H1 (cell line): ENCODE measurements at regions not wholly inside any gene's neighbourhood (a gene's known extent, or its start where the extent isn't known, plus 50 kb on each side); places are given as distances from the start of the nearest gene placed in this dataset.

Experiments
- CTCF ChIA-PET: fragments of 300-600 bp; sonication (Branson Sonifier 250); formaldehyde crosslinking; loops from one replicate; lab custom pipeline; 2021; ENCODE audit not compliant: partially characterized antibody; lab: Charles Lee
- POLR2A ChIA-PET: fragments of 300-600 bp; sonication (Branson Sonifier 250); formaldehyde crosslinking; loops from one replicate; lab custom pipeline; 2021; ENCODE audit warnings: inconsistent platforms; ENCODE audit not compliant: partially characterized antibody; lab: Charles Lee
- DNase-seq, 2 experiments: peaks; one replicate each; pipeline versions ENCODE4 v3.0.0 to v3.0.0-alpha.2; 2010 to 2022; ENCODE audit warnings: low spot score in 2 of 2, low read depth in 1 of 2, mixed read lengths in 1 of 2
- FAIRE-seq: peaks from 2 replicates; lab custom pipeline; 2011; peaks lifted over from hg19 to GRCh38; lab: Jason Lieb, UNC
- H2AFZ ChIP-seq: 2 replicates; pipeline ENCODE4 v1.8.1; 2012; ENCODE audit warnings: low read length, inconsistent platforms
- H2AK5ac ChIP-seq: 2 replicates; pipeline ENCODE4 v1.6.1; 2013; ENCODE audit warnings: low read depth, low read length
- H2BK120ac ChIP-seq: replicated peaks from 2 replicates; pipeline ENCODE3; 2013; ENCODE audit warnings: low read depth, low read length, inconsistent platforms
- H2BK12ac ChIP-seq: 2 replicates; pipeline ENCODE4 v1.6.1; 2013; ENCODE audit warnings: low read depth, low read length
- H2BK15ac ChIP-seq: 2 replicates; pipeline ENCODE4 v1.6.1; 2013; ENCODE audit warnings: low read length
- H2BK20ac ChIP-seq: 2 replicates; pipeline ENCODE4 v1.6.1; 2013; ENCODE audit warnings: low read length
- H2BK5ac ChIP-seq: 2 replicates; pipeline ENCODE4 v1.6.1; 2013; ENCODE audit warnings: low read depth, low read length
- H3K14ac ChIP-seq: 2 replicates; pipeline ENCODE4 v1.6.1; 2013; ENCODE audit warnings: inconsistent platforms; ENCODE audit not compliant: insufficient read length
- H3K18ac ChIP-seq: 2 replicates; pipeline ENCODE4 v1.6.1; 2013; ENCODE audit warnings: low read length; ENCODE audit errors: extremely low read depth
- H3K23ac ChIP-seq: 2 replicates; pipeline ENCODE4 v1.6.1; 2013; ENCODE audit warnings: inconsistent platforms; ENCODE audit not compliant: insufficient read length
- H3K23me2 ChIP-seq: 2 replicates; pipeline ENCODE4 v1.6.1; 2013; ENCODE audit warnings: low read depth, low read length
- H3K27ac ChIP-seq: 2 replicates; pipeline ENCODE4 v1.6.1; 2011; ENCODE audit warnings: low read depth, low read length, inconsistent platforms
- H3K27me3 ChIP-seq, 4 experiments: replicated peaks in 1 of 4; 1 replicate in 1 of 4; 2 replicates in 3 of 4; pipeline versions ENCODE4 v1.6.1 to v1.8.1; 2011 to 2013; ENCODE audit warnings: low read length in 3 of 4, mild to moderate bottlenecking in 3 of 4, inconsistent platforms in 2 of 4, mixed read lengths in 2 of 4, moderate library complexity in 1 of 4; ENCODE audit not compliant: control insufficient read depth in 3 of 4, insufficient read depth in 3 of 4; ENCODE audit errors: extremely low read depth in 1 of 4
- H3K36me3 ChIP-seq, 4 experiments: 2 replicates each; pipeline versions ENCODE4 v1.6.1 to v1.8.1; 2011 to 2013; ENCODE audit warnings: mild to moderate bottlenecking in 4 of 4, low read length in 3 of 4, moderate library complexity in 2 of 4, control low read depth in 1 of 4, inconsistent platforms in 1 of 4; ENCODE audit not compliant: insufficient read depth in 4 of 4, control insufficient read depth in 2 of 4
- H3K4ac ChIP-seq: replicated peaks from 2 replicates; pipeline ENCODE3; 2013; ENCODE audit warnings: low read length, low read depth, mixed read lengths, inconsistent platforms; ENCODE audit not compliant: insufficient read length
- H3K4me1 ChIP-seq, 4 experiments: replicated peaks in 1 of 4; 1 replicate in 1 of 4; 2 replicates in 3 of 4; pipeline versions ENCODE4 v1.6.1 to v1.8.1; 2011 to 2013; ENCODE audit warnings: low read length in 3 of 4, inconsistent platforms in 2 of 4, mixed read lengths in 1 of 4; ENCODE audit not compliant: insufficient read depth in 4 of 4, control insufficient read depth in 3 of 4
- H3K4me2 ChIP-seq, 2 experiments: 2 replicates each; pipeline versions ENCODE4 v1.6.1 to v1.8.1; 2011 to 2013; ENCODE audit warnings: low read depth in 2 of 2, low read length in 2 of 2, control low read depth in 1 of 2, inconsistent platforms in 1 of 2, mild to moderate bottlenecking in 1 of 2; ENCODE audit not compliant: insufficient read depth in 1 of 2
- H3K4me3 ChIP-seq, 4 experiments: fragments of 200-600, 300-600 bp in 1 of 4; sonication (generic), shearing (Covaris generic), sonication (Bioruptor Twin) in 1 of 4; 2 replicates each; pipeline versions ENCODE4 v1.5.1 to v1.8.1; 2011 to 2016; ENCODE audit warnings: low read length in 4 of 4, low read depth in 3 of 4, control low read depth in 2 of 4, inconsistent platforms in 2 of 4, mild to moderate bottlenecking in 2 of 4, mixed read lengths in 1 of 4, moderate library complexity in 1 of 4; ENCODE audit not compliant: insufficient read depth in 2 of 4; ENCODE audit errors: extremely low read depth in 1 of 4
- H3K56ac ChIP-seq: replicated peaks from 2 replicates; pipeline ENCODE3; 2013; ENCODE audit warnings: low read depth, mild to moderate bottlenecking, mixed read lengths, low read length, inconsistent platforms; ENCODE audit not compliant: insufficient read length
- H3K79me1 ChIP-seq: 2 replicates; pipeline ENCODE4 v1.6.1; 2013; ENCODE audit warnings: low read depth, low read length, control low read depth
- H3K79me2 ChIP-seq, 2 experiments: 2 replicates each; pipeline versions ENCODE4 v1.6.1 to v1.8.1; 2012 to 2013; ENCODE audit warnings: low read length in 2 of 2, mild to moderate bottlenecking in 2 of 2, inconsistent platforms in 1 of 2; ENCODE audit not compliant: insufficient read depth in 2 of 2, control insufficient read depth in 1 of 2
- H3K9ac ChIP-seq, 4 experiments: replicated peaks in 1 of 4; 1 replicate in 1 of 4; 2 replicates in 3 of 4; pipeline versions ENCODE4 v1.6.1 to v1.8.1; 2011 to 2013; ENCODE audit warnings: low read depth in 3 of 4, low read length in 3 of 4, control low read depth in 2 of 4, mild to moderate bottlenecking in 2 of 4, moderate library complexity in 2 of 4, inconsistent platforms in 1 of 4; ENCODE audit errors: extremely low read depth in 1 of 4
- H3K9me3 ChIP-seq, 2 experiments: 2 replicates each; pipeline versions ENCODE4 v1.6.1 to v1.8.1; 2012 to 2013; ENCODE audit warnings: mild to moderate bottlenecking in 2 of 2, moderate library complexity in 2 of 2, control low read depth in 1 of 2, inconsistent platforms in 1 of 2, low read depth in 1 of 2, low read length in 1 of 2, mixed read lengths in 1 of 2; ENCODE audit not compliant: insufficient read depth in 2 of 2
- H4K20me1 ChIP-seq, 2 experiments: replicated peaks in 1 of 2; 2 replicates each; pipeline versions ENCODE3 to v1.8.1; 2011 to 2013; ENCODE audit warnings: inconsistent platforms in 2 of 2, low read length in 2 of 2, mild to moderate bottlenecking in 1 of 2; ENCODE audit not compliant: insufficient read depth in 2 of 2, control insufficient read depth in 1 of 2
- H4K5ac ChIP-seq: 2 replicates; pipeline ENCODE4 v1.6.1; 2013; ENCODE audit warnings: low read length, low read depth, mixed read lengths, inconsistent platforms; ENCODE audit not compliant: insufficient read length
- H4K8ac ChIP-seq: 2 replicates; pipeline ENCODE4 v1.8.0; 2013; ENCODE audit warnings: mild to moderate bottlenecking, moderate library complexity, low read length, inconsistent platforms; ENCODE audit not compliant: insufficient read depth; ENCODE audit errors: extremely low read depth
- H4K91ac ChIP-seq: replicated peaks from 2 replicates; pipeline ENCODE3; 2013; ENCODE audit warnings: low read length, mixed read lengths, inconsistent platforms; ENCODE audit not compliant: insufficient read length
- KDM1A ChIP-seq: fragments of 200-600, 300-600 bp; sonication (generic); IDR thresholded peaks from 2 replicates; pipeline ENCODE4 v1.7.1; 2016; ENCODE audit warnings: mild to moderate bottlenecking, low read length, borderline replicate concordance
- SIN3A ChIP-seq, 2 experiments: IDR thresholded peaks in 1 of 2; conservative IDR thresholded peaks in 1 of 2; 2 replicates each; pipeline ENCODE4 v1.6.1; 2011 to 2012; ENCODE audit warnings: low read length in 2 of 2, improper control_type of control experiment in 1 of 2, low read depth in 1 of 2, mild to moderate bottlenecking in 1 of 2
- WGBS, 2 experiments: shearing (Covaris generic) in 1 of 2; methylation state at CpG; one replicate each; pipeline versions ENCODE4 v1.1.6 to v1.1.7; 2013 to 2015; ENCODE audit warnings: low lambda C conversion rate in 2 of 2, mixed read lengths in 2 of 2, inconsistent platforms in 1 of 2, low coverage in 1 of 2, missing lambda C conversion rate in 1 of 2; ENCODE audit not compliant: insufficient replicate concordance in 2 of 2, insufficient coverage in 1 of 2, insufficient read length in 1 of 2; ENCODE audit errors: extremely low coverage in 1 of 2, missing lambda C conversion rate in 1 of 2; 5-methylcytosine and 5-hydroxymethylcytosine counted together

DNA sequence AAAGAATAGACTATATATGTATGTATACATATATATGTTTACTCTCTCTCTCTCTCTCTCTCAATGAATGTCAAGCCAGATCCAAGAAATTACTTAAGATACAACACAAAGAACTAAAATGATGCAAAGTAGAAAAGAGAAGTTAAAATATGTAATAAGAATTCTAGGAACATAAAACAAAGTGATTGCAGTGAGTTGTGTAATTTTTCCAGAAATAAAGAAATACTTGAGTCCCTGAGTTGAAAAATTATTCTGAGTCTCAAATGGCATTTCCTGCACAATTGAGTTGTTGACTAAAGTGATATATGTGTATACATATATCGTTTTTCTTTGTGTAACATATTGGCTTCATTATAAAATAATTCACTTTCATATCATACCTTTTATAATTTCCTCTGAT, 262.4 kb downstream of the INSIG2 start:
- POLR2A ChIA-PET: interaction anchor here (0.8 kb wide), 1 partner anchor 10 kb away, joined by 3 read pairs; no protein-coding TSS in a partner anchor

More for the DNA sequence above, 262.4 kb downstream of the INSIG2 start:
- H3K18ac ChIP-seq: no peak overlapping the region
- no peak overlapping the region for H4K8ac ChIP-seq
- no peak overlapping the region for H2AK5ac ChIP-seq
- H2AFZ ChIP-seq: no peak overlapping the region
- H3K4me3 ChIP-seq: no peak overlapping the region
- peaks cover 0 to 2% (median 0%) of the 10 kb centered on the region in 4 experiments; a peak in 1 of 7 replicates for H3K4me1 ChIP-seq
- H3K23ac ChIP-seq: no peak overlapping the region
- no peak overlapping the region for H3K56ac ChIP-seq
- no peaks in the 10 kb centered on the region for H3K23me2 ChIP-seq
- 86% methylated on average over 1 of the region's 1 CpG; no CpG with 5 or more reads in 1 of the 2 experiments for WGBS, 2 experiments
- H4K20me1 ChIP-seq: no peaks in the 10 kb centered on the region
- no peaks in the 10 kb centered on the region for H3K9me3 ChIP-seq
- no peak overlapping the region for H3K27ac ChIP-seq
- no peak overlapping the region for H2BK20ac ChIP-seq
- no peak overlapping the region for H2BK120ac ChIP-seq
- TF ChIP-seq KDM1A (no peak), SIN3A (conservative IDR thresholded peaks at IDR 0.05 in 1 of 2, IDR thresholded peaks at IDR 0.05 in 1 of 2; ENCODE audit: low read depth in 1 of 2, low read length in 2 of 2) (no peak)
- CTCF ChIA-PET: no interaction called here
- H3K4me2 ChIP-seq: no peak overlapping the region
- H3K9ac ChIP-seq: no peak overlapping the region
- H2BK5ac ChIP-seq: no peak overlapping the region
- H4K91ac ChIP-seq: no peak overlapping the region
- H3K79me2 ChIP-seq: no peaks in the 10 kb centered on the region
- H3K27me3 ChIP-seq: peaks cover 0 to 1% (median 0%) of the 10 kb centered on the region in 4 experiments; a peak in 2 of 7 replicates
- no peaks in the 10 kb centered on the region for H3K79me1 ChIP-seq
- H3K4ac ChIP-seq: no peak overlapping the region
- no peak overlapping the region for H2BK12ac ChIP-seq
- H3K14ac ChIP-seq: no peak overlapping the region
- H2BK15ac ChIP-seq: no peak overlapping the region
- no peak overlapping the region for H4K5ac ChIP-seq
- H3K36me3 ChIP-seq: no peaks in the 10 kb centered on the region
- no peak for FAIRE-seq
- DNase-seq: no peak
